Hematopoietic multipotent progenitor cell treated with erythropoietin and hydrocortisone succinate and interleukin-3 and kit ligand, for 17 days (in vitro differentiated cells): ENCODE measurements at regions not wholly inside any gene's neighbourhood (a gene's known extent, or its start where the extent isn't known, plus 50 kb on each side); places are given as distances from the start of the nearest gene placed in this dataset.
"Not testable (repeated sequence)": the region's sequence is repeated elsewhere in the genome, so short reads cannot be mapped to it uniquely, and the experiment has no call there.

Experiments used
- DNase-seq: peaks from one replicate; pipeline ENCODE4 v3.0.0-alpha.2; 2015; ENCODE audit warnings: low spot score

GRCh38 chr6:14217728-14218518, 100.4 kb downstream of the CD83 start:
- DNase-seq, result no peak

- DNase-seq, result no peak
Observed at GRCh38 chr6:14218519-14218800, 100.9 kb downstream of the CD83 start.

- no peak for DNase-seq
Observed at GRCh38 chr6:14221564-14222279, 104.2 kb downstream of the CD83 start.

- no peak for DNase-seq
Observed at GRCh38 chr6:14222956-14223355, 105.4 kb downstream of the CD83 start.

- no peak for DNase-seq
Observed at GRCh38 chr6:14224359-14225103, 107.0 kb downstream of the CD83 start.

GRCh38 chr6:14226051-14226660, 108.6 kb downstream of the CD83 start:
- no peak for DNase-seq

GRCh38 chr6:14228571-14228970, 111.0 kb downstream of the CD83 start:
- no peak for DNase-seq

GRCh38 chr6:14231071-14231483, 113.5 kb downstream of the CD83 start:
- DNase-seq, result no peak

- no peak for DNase-seq
Observed at GRCh38 chr6:14231501-14232280, 114.1 kb downstream of the CD83 start.

GRCh38 chr6:14232889-14233288, 115.3 kb downstream of the CD83 start:
- no peak for DNase-seq

- no peak for DNase-seq
Observed at GRCh38 chr6:14235653-14236356, 118.2 kb downstream of the CD83 start.

GRCh38 chr6:14239097-14239496, 121.5 kb downstream of the CD83 start:
- DNase-seq, result no peak

GRCh38 chr6:14240411-14241166, 123.0 kb downstream of the CD83 start:
- no peak for DNase-seq

GRCh38 chr6:14241255-14242070, 123.9 kb downstream of the CD83 start:
- no peak for DNase-seq

GRCh38 chr6:14242912-14243311, 125.3 kb downstream of the CD83 start:
- DNase-seq, result not testable (repeated sequence)

GRCh38 chr6:14243597-14243996, 126.0 kb downstream of the CD83 start:
- no peak for DNase-seq

- no peak for DNase-seq
Observed at GRCh38 chr6:14246876-14247275, 129.3 kb downstream of the CD83 start.

- no peak for DNase-seq
Observed at GRCh38 chr6:14250573-14250972, 133.0 kb downstream of the CD83 start.

- no peak for DNase-seq
Observed at GRCh38 chr6:14252271-14252850, 134.8 kb downstream of the CD83 start.
